NCI-H1417 (cell line): ENCODE measurements at regions not wholly inside any gene's neighbourhood (a gene's known extent, or its start where the extent isn't known, plus 50 kb on each side); places are given as distances from the start of the nearest gene placed in this dataset.
"Not testable (repeated sequence)": the region's sequence is repeated elsewhere in the genome, so short reads cannot be mapped to it uniquely, and the experiment has no call there.

Experiments
- DNase-seq, 3 experiments: peaks; one replicate each; lab custom pipeline; 2025; lab: John Stamatoyannopoulos, UW

- no peak for DNase-seq
Observed at GRCh38 chr6:81966968-81967367, 214.5 kb upstream of the TENT5A start.

GRCh38 chr6:81962198-81962597, 209.7 kb upstream of the TENT5A start:
- no peak for DNase-seq

- no peak for DNase-seq
Observed at GRCh38 chr6:81950877-81951276, 198.4 kb upstream of the TENT5A start.

- no peak for DNase-seq
Observed at GRCh38 chr6:81948861-81949260, 196.4 kb upstream of the TENT5A start.

- DNase-seq: not testable (repeated sequence)
Observed at GRCh38 chr6:81948196-81948595, 195.7 kb upstream of the TENT5A start.

GRCh38 chr6:81944661-81945060, 192.2 kb upstream of the TENT5A start:
- DNase-seq: no peak

GRCh38 chr6:81942842-81943241, 190.4 kb upstream of the TENT5A start:
- DNase-seq: not testable (repeated sequence)

- no peak for DNase-seq
Observed at GRCh38 chr6:81942067-81942370, 189.5 kb upstream of the TENT5A start.

- DNase-seq: no peak
Observed at GRCh38 chr6:81940451-81940985, 188.0 kb upstream of the TENT5A start.

GRCh38 chr6:81939766-81940165, 187.3 kb upstream of the TENT5A start:
- DNase-seq: no peak

- DNase-seq: no peak
Observed at GRCh38 chr6:81938991-81939732, 186.7 kb upstream of the TENT5A start.

GRCh38 chr6:81938014-81938856, 185.8 kb upstream of the TENT5A start:
- no peak for DNase-seq

GRCh38 chr6:81937296-81937937, 184.9 kb upstream of the TENT5A start:
- no peak for DNase-seq

GRCh38 chr6:81934936-81935335, 182.5 kb upstream of the TENT5A start:
- DNase-seq: no peak

- no peak for DNase-seq
Observed at GRCh38 chr6:81933608-81934051, 181.1 kb upstream of the TENT5A start.

GRCh38 chr6:81933089-81933488, 180.6 kb upstream of the TENT5A start:
- DNase-seq: no peak

- not testable (repeated sequence) for DNase-seq
Observed at GRCh38 chr6:81932448-81932847, 180.0 kb upstream of the TENT5A start.

- no peak for DNase-seq
Observed at GRCh38 chr6:81929828-81930227, 177.3 kb upstream of the TENT5A start.

GRCh38 chr6:81925201-81925600, 172.7 kb upstream of the TENT5A start:
- DNase-seq: no peak

GRCh38 chr6:81909981-81910900, 157.8 kb upstream of the TENT5A start:
- DNase-seq: no peak

- no peak for DNase-seq
Observed at GRCh38 chr6:81909162-81909561, 156.7 kb upstream of the TENT5A start.
